ENCODE measurements at regions not wholly inside any gene's neighbourhood (a gene's known extent, or its start where the extent isn't known, plus 50 kb on each side); places are given as distances from the start of the nearest gene placed in this dataset.
A peak's percentile ranks its signal among the peaks of the same experiment; 100 is the strongest.
"Not testable (repeated sequence)": the region's sequence is repeated elsewhere in the genome, so short reads cannot be mapped to it uniquely, and the experiment has no call there.

- not testable (repeated sequence) for H3K36me3 ChIP-seq (replicated peaks; ENCODE audit: control insufficient read depth, insufficient read depth, low read length); H3K4me3 ChIP-seq (ENCODE audit: insufficient read depth, low read depth, low read length)
- DNase-seq = peak; percentile 34
Measured at GRCh38 chr21:10424097-10424886, 97.1 kb upstream of the TPTE start.

GRCh38 chr21:10424887-10425145 is 96.6 kb upstream of the TPTE start:
- not testable (repeated sequence) for H3K27me3 ChIP-seq (ENCODE audit: control insufficient read depth, insufficient read depth, low read length); H3K4me3 ChIP-seq (ENCODE audit: insufficient read depth, low read depth, low read length); DNase-seq; H3K36me3 ChIP-seq (replicated peaks; ENCODE audit: control insufficient read depth, insufficient read depth, low read length)

More at GRCh38 chr21:10424097-10424886, 97.1 kb upstream of the TPTE start:
- not testable (repeated sequence) for H3K27me3 ChIP-seq (ENCODE audit: control insufficient read depth, insufficient read depth, low read length)

GRCh38 chr21:10425856-10426255 is 95.5 kb upstream of the TPTE start:
- Histone ChIP-seq H3K36me3 (replicated peaks; ENCODE audit: control insufficient read depth, insufficient read depth, low read length) (no peaks in the 10 kb centered on the region), H3K27me3 (ENCODE audit: control insufficient read depth, insufficient read depth, low read length) (no peaks in the 10 kb centered on the region), H3K4me3 (ENCODE audit: insufficient read depth, low read depth, low read length) (no peak overlapping the region)
- no peak for DNase-seq

- DNase-seq; H3K36me3 ChIP-seq (replicated peaks; ENCODE audit: control insufficient read depth, insufficient read depth, low read length); H3K4me3 ChIP-seq (ENCODE audit: insufficient read depth, low read depth, low read length); H3K27me3 ChIP-seq (ENCODE audit: control insufficient read depth, insufficient read depth, low read length): not testable (repeated sequence)
Measured at GRCh38 chr21:10426812-10427211, 94.6 kb upstream of the TPTE start.

- H3K36me3 ChIP-seq (replicated peaks; ENCODE audit: control insufficient read depth, insufficient read depth, low read length); H3K27me3 ChIP-seq (ENCODE audit: control insufficient read depth, insufficient read depth, low read length); H3K4me3 ChIP-seq (ENCODE audit: insufficient read depth, low read depth, low read length): not testable (repeated sequence)
- peak; percentile 21 for DNase-seq
Measured at GRCh38 chr21:10427277-10427676, 94.1 kb upstream of the TPTE start.

- H3K4me3 ChIP-seq (ENCODE audit: insufficient read depth, low read depth, low read length); H3K27me3 ChIP-seq (ENCODE audit: control insufficient read depth, insufficient read depth, low read length); DNase-seq; H3K36me3 ChIP-seq (replicated peaks; ENCODE audit: control insufficient read depth, insufficient read depth, low read length): not testable (repeated sequence)
Measured at GRCh38 chr21:10428981-10429534, 92.3 kb upstream of the TPTE start.

GRCh38 chr21:10430005-10430404 is 91.4 kb upstream of the TPTE start:
- Histone ChIP-seq H3K4me3 (ENCODE audit: insufficient read depth, low read depth, low read length) (no peak overlapping the region), H3K27me3 (ENCODE audit: control insufficient read depth, insufficient read depth, low read length) (no peaks in the 10 kb centered on the region)

GRCh38 chr21:10431995-10432394 is 89.4 kb upstream of the TPTE start:
- not testable (repeated sequence) for H3K4me3 ChIP-seq (ENCODE audit: insufficient read depth, low read depth, low read length); H3K36me3 ChIP-seq (replicated peaks; ENCODE audit: control insufficient read depth, insufficient read depth, low read length); DNase-seq; H3K27me3 ChIP-seq (ENCODE audit: control insufficient read depth, insufficient read depth, low read length)

More at GRCh38 chr21:10430005-10430404, 91.4 kb upstream of the TPTE start:
- DNase-seq = no peak
- H3K36me3 ChIP-seq (replicated peaks; ENCODE audit: control insufficient read depth, insufficient read depth, low read length) = no peaks in the 10 kb centered on the region

- not testable (repeated sequence) for H3K36me3 ChIP-seq (replicated peaks; ENCODE audit: control insufficient read depth, insufficient read depth, low read length); DNase-seq; H3K4me3 ChIP-seq (ENCODE audit: insufficient read depth, low read depth, low read length); H3K27me3 ChIP-seq (ENCODE audit: control insufficient read depth, insufficient read depth, low read length)
Measured at GRCh38 chr21:10432456-10432855, 88.9 kb upstream of the TPTE start.

GRCh38 chr21:10437977-10438376 is 83.4 kb upstream of the TPTE start:
- H3K27me3 ChIP-seq (ENCODE audit: control insufficient read depth, insufficient read depth, low read length); H3K36me3 ChIP-seq (replicated peaks; ENCODE audit: control insufficient read depth, insufficient read depth, low read length); H3K4me3 ChIP-seq (ENCODE audit: insufficient read depth, low read depth, low read length); DNase-seq: not testable (repeated sequence)

- not testable (repeated sequence) for DNase-seq; H3K36me3 ChIP-seq (replicated peaks; ENCODE audit: control insufficient read depth, insufficient read depth, low read length); H3K4me3 ChIP-seq (ENCODE audit: insufficient read depth, low read depth, low read length); H3K27me3 ChIP-seq (ENCODE audit: control insufficient read depth, insufficient read depth, low read length)
Measured at GRCh38 chr21:10440639-10441038, 80.7 kb upstream of the TPTE start.

GRCh38 chr21:10442018-10442417 is 79.4 kb upstream of the TPTE start:
- H3K4me3 ChIP-seq (ENCODE audit: insufficient read depth, low read depth, low read length); H3K36me3 ChIP-seq (replicated peaks; ENCODE audit: control insufficient read depth, insufficient read depth, low read length); DNase-seq; H3K27me3 ChIP-seq (ENCODE audit: control insufficient read depth, insufficient read depth, low read length): not testable (repeated sequence)

GRCh38 chr21:10445685-10446084 is 75.7 kb upstream of the TPTE start:
- H3K4me3 ChIP-seq (ENCODE audit: insufficient read depth, low read depth, low read length); H3K27me3 ChIP-seq (ENCODE audit: control insufficient read depth, insufficient read depth, low read length); DNase-seq; H3K36me3 ChIP-seq (replicated peaks; ENCODE audit: control insufficient read depth, insufficient read depth, low read length): not testable (repeated sequence)

- not testable (repeated sequence) for H3K36me3 ChIP-seq (replicated peaks; ENCODE audit: control insufficient read depth, insufficient read depth, low read length); DNase-seq; H3K4me3 ChIP-seq (ENCODE audit: insufficient read depth, low read depth, low read length); H3K27me3 ChIP-seq (ENCODE audit: control insufficient read depth, insufficient read depth, low read length)
Measured at GRCh38 chr21:10449451-10449850, 71.9 kb upstream of the TPTE start.

GRCh38 chr21:10451274-10451673 is 70.1 kb upstream of the TPTE start:
- not testable (repeated sequence) for H3K27me3 ChIP-seq (ENCODE audit: control insufficient read depth, insufficient read depth, low read length); H3K36me3 ChIP-seq (replicated peaks; ENCODE audit: control insufficient read depth, insufficient read depth, low read length); H3K4me3 ChIP-seq (ENCODE audit: insufficient read depth, low read depth, low read length); DNase-seq

GRCh38 chr21:10457765-10458164 is 63.6 kb upstream of the TPTE start:
- not testable (repeated sequence) for H3K36me3 ChIP-seq (replicated peaks; ENCODE audit: control insufficient read depth, insufficient read depth, low read length); H3K27me3 ChIP-seq (ENCODE audit: control insufficient read depth, insufficient read depth, low read length); DNase-seq; H3K4me3 ChIP-seq (ENCODE audit: insufficient read depth, low read depth, low read length)
